ENCODE measurements at regions not wholly inside any gene's neighbourhood (a gene's known extent, or its start where the extent isn't known, plus 50 kb on each side); places are given as distances from the start of the nearest gene placed in this dataset.

DNA sequence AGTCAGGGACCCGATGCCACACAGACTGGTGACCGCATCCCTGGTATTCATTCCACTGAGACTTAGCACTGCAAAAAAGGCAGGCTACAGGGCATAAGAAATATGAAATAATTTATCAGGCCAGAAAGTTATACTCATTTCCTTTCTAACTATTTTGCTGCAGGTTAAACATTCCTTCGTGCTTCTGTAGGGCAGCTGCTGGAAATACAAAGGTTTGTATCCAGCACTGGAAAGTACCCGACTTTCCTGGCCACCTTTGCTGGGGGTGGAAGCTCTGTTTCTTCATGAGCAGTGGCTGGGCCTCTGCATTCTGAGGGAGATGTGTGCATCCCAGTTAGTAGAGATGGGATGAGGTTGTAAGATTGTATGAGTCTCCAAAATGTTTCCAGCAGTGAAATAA is 478.6 kb upstream of the WWC1 start:
- DNase-seq: no peak

DNA sequence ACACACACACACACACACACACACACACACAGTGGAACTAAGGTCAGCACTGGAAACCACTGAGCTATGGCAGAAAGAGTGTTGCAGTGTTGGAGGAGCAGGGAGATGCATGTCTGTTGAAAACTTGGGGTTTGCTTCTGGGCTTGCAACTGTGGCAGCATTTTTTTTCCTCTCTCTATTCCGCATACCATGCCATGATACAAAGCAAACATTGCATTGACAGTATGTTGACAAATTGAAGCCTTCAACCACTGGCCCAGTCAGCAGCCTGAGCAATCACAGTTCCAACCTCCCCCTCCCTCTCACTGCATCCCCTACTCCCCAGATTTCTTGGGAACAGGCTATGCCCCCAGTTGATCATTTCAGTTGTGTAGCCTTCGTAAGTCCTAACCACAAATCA is 478.1 kb upstream of the WWC1 start:
- no peak for DNase-seq

DNA sequence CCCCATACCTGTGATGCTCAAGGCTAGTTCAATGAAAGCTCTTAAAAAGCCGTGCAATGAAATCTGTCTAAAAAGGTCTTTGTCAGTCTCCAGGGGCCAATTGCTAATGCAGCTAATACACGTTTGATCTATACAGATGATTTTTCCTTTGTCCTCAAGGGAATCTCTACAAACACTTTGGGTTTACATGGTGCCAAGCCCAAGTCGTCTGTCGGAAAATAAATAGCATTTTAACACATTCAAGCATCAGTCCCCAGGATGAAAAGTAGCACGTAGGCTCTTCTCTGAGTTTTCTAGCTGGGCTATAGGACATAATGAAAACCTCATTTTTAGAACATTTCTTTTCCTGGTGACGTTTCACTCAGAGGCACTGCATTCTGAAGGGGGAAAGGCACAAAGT is 477.4 kb upstream of the WWC1 start:
- no peak for DNase-seq

DNA sequence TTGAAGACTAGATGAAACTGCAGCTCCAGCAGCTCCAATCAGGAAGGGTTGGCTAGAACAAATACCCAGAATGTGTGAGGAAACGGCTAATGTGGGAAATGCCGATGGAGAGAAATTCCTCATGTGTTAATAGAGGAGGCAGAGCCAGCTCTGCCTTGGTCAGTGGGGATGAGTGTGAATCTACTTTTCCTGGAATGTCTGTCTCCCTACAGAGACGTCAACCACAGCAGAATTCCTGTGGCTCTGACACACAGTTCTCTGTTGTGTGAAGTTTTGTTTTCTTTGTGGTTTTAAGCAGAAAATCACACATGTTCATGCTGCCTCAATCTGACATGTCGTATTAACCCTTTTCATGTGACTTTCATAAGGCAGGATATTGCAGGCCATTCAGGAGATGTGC is 476.6 kb upstream of the WWC1 start:
- no peak for DNase-seq

DNA sequence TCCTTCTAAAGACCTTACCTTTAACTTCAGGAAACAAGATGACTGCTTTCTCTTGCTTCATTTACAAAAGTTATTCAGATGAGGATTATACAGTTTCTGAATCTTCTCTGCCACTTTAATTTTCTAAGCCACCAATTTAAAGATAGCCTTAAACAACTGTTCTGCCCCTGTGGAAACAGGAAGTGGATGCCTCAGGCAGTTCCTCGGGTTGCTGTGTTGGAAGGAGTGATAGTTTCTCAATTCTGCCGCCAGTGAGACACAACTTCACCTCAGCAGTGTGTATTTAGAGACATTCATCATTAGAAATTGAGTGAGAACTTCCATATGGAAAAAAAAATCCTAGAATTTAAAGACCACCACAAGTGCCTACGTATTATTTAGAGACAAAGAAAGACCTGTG is 475.1 kb upstream of the WWC1 start:
- no peak for DNase-seq

DNA sequence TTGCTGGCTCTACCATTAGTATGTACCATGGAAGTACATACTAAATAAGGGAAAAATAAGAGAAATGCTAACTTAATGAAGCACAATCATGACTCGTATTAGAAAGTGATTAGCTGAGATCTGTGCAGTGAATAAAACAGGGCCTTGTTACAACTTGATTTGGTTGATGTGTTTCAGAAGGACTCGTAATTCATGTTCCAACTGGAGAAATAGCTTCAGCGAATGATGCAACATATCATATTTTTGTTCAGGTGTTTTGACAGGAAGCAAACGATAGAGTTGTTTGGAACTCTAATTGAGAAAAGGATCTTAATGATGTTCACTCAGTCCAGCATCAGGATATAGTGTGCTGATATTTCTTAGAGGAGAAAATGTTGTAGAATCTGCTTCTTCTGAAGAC is 474.6 kb upstream of the WWC1 start:
- no peak for DNase-seq

DNA sequence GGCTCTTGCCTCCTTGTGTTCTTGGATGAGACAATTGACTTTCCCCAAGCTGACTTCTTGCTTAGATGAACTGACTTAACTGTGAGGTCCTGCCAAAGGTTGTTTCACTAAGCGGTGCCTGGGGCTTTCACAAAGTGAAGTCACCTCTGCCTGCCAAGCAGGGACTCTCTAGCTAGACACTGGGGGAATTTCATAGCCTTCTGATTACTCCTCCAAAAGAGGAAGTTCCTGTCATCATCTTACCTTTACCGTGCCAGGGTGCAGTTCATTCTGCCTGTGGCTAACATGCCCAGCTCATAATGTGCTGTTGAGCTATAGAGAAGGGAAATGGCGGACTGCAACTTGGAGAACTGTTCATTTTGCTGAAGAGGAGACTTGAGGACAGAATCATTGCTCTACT is 472.0 kb upstream of the WWC1 start:
- DNase-seq: no peak

DNA sequence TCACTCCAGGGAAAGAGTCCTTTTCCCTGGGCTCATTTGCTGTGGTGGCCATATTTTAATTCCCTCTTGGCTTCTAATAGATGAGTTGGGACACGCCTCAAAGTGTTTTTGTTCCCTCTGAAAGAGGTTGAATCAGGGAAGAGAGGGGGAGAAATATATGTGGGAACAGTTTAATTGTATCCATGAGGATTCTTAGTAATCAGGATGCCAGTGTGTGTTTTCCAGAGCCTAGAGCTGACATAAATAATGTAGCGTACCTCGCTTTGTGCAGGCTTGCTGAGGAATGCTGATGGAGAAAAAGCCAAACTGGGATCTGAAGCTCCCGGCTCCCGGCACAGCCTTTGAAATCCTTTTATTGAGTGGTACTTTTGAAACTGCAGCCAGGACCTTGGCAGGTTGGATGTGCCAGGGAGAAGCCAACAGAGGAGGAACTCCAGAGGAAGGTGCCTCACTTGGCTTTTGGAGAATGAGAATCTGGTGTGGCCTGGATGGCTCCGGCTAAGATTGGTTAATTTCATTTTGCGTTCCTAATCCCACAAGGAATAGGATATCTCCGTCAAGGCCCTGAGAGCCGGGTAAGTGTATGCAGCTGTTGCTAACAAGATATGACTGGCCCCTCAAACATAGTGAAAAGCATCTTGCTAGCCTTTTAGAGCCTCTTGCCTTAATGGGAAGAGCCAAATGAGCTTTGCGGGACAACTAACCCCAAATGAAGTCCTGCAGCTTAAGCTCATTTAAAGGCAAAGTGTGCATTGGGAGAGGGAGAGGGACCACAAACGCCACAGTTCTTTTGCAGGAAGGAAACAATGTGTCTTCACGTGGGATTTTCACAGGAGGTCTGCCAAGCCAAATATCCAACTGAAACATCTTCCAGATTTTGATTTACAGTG is 471.1 kb upstream of the WWC1 start:
- no peak for DNase-seq

DNA sequence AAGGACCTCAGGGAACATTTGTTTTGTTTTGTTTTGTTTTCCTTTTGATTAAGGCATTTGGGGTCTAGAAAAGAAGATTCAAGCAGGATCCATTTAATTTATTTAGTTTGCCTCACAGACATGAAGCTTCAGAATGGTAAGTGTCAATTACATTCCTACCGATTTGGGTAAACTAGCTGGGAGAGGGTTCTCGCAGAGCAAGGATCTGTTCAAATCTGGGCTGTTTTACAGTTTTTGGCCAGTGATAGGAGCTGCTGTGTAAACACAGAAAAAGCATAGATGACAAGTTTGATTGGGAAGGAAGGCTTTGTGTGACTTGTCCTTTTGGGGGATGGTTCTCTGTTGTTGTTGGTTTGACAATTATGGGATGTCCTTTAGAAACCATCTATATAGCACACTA is 470.3 kb upstream of the WWC1 start:
- no peak for DNase-seq

DNA sequence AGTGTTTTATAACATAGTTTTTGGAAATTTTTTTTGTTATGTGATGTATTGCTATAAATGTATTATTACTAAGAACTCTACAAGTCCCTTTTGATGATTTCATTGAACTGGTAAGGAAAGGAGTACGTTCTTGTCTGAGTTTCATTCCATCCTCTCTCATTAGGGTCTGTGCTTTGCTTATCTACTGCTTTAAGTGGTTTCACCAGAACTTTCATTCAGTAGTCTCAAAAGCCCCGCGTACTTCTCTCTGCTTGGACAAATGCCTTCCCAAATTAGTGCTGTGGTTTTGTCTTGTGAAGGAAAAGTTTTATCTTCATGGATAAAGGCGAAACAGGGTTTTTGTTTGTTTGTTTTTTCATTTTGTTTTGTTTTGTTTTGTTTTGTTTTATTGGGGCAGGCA is 469.8 kb upstream of the WWC1 start:
- DNase-seq: no peak

DNA sequence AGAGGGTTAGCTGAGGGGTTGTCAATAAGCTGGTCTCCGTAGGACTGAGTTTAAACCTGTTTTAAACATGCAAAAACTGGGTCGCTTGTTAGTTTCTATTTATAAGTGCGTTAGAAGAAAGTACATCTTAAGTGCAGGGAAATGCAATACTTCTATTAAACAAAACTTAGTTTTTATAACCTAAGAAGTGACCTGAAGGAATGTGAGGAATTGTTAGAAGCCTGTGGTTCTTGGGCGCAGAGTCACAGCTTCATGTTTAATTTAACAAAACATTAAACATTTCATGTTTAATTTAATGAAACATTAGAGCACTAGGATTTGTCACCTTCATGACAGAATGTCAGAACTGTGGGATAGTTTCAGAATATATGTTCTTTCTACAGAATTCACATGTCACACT is 469.2 kb upstream of the WWC1 start:
- DNase-seq: no peak

DNA sequence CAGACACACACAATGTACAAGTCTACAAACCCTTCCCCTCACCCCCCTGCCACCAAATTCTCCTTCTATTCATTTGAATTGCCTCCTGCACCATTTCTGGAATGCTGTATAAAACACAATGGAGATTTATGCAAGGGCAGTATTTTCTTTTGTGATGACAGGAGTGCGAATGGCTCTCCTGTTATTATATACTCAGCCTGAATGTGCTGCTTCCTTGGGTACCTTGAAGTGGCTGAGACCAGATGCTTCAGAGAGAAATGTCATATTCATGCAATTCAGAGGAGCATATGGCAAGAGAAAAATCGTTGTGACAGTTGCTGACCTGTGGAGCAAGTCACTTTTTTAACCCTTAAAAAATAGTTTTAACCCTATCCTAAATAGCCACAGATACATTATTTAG is 468.0 kb upstream of the WWC1 start:
- no peak for DNase-seq

DNA sequence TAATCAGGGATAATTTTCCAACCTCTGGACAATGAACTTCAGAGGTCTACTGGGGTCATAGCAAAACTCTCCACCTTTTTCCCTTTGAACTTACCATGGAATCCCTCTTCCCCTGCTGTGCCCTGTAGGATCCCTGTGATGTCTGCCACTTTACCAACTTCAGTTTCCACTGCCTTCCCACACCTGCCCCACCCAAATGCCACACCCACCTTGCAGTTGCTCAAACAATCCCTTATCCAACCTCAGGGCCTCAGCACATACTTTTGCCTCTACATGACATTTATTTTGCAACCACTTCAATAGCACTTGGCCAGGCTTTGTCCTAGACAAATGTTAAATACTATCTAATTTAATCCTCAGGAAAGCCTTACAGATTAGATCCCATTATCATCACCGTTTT is 463.7 kb upstream of the WWC1 start:
- no peak for DNase-seq

DNA sequence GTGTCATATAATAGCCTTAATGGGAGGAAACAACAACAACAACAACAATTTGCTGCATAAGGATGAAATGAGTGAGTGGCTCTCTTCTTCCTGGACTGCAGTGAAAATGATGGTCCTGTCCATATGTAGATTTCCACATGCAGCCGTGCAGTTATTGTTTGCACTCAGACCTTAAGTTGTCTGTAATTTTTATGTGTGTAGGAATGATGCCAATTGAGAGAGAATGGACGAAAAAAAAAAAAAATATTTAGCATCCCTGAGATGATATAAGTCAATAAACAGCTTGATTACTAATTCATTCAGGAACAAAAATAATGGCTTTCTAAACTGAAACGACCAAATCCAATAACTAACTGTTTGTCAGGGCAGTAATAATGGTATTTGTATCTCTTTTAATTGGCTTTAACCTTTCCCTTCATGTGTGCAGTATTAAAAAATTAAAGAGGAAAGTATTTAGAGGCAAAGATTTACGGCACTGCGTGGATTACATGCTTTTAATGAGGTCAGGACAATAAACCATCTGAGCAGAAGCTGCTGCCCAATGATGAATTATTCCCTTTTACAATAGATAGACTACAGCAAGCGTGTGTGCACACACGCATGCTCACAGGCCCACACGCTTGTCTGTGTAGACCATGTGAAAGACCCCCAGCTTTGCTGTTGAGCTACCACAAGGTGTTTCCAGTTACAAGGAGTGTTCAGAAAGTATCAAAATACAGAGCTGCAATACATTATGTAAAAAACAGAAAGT is 459.5 kb upstream of the WWC1 start:
- no peak for DNase-seq

DNA sequence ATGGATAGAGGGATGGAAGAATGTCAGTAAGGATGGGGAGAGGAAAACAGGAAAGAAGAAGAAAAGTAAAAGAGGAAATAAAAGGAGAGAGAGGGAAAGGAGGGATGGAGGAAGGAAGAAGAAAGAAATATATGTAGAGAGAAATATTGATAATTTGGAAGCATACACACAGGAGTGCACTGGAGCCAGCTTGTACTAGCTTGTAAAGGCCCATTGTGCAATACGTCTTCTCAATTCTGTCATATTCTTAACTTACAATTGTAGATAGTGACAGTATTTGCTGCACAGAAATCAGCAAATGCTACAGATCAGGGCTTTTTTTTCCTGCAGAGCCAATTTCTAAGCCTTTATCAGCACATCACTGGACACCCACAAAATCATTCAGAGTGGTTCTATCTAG is 458.8 kb upstream of the WWC1 start:
- no peak for DNase-seq

DNA sequence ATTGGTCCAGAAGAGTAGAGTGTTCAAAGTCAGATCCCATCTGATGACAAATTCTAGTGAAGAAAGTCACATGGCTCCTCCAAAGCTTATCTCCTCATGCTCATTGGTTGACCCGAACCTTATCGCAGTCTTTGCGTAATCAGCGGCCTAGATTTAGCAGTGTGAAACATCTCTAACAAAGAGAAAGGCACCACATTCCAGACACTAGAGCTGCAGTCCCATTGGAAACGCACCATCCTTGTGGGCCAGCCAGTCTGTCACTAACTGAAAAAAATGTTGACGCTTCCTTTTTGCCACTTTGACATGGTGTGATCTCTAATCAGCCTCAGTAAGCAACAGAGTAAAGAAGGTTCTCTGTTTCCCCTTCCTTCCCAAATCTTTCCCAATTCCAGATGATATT is 458.0 kb upstream of the WWC1 start:
- no peak for DNase-seq

DNA sequence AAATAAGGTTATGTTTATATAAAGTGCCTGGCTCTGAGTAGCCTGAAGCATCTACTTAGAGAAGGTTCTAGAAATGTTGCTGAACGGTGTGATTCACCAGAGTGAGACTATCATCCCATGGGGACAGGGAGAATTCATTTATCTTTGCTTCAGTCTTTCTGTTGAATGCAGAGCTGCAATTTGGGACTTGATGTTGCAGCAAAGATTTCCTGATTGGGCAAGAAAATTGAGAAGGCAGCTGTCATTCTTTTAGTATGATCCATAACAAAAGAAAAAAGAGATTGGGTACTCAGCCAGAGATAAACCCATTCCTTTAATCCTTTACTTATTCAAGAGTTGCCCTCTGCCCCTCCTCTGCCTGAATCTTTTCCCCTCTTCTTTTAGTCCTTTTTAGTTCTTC is 456.3 kb upstream of the WWC1 start:
- no peak for DNase-seq

DNA sequence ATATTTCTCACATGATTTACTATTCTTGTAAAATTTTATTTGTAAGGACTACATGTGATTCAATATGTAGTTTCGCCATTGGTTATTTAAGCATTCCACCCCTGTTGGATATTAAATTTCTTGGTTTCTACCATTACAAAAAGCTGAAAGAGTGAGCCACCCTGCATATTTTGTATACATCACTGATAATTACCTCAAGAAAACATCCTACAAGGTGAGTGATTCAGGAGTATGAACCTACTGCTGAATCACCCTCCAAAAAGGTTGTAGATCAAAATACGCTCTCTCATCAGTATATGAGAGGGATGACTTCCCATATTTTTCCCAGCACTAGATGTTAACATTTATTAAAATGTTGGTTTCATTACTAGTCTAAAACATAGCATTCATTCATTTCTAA is 454.3 kb upstream of the WWC1 start:
- no peak for DNase-seq

DNA sequence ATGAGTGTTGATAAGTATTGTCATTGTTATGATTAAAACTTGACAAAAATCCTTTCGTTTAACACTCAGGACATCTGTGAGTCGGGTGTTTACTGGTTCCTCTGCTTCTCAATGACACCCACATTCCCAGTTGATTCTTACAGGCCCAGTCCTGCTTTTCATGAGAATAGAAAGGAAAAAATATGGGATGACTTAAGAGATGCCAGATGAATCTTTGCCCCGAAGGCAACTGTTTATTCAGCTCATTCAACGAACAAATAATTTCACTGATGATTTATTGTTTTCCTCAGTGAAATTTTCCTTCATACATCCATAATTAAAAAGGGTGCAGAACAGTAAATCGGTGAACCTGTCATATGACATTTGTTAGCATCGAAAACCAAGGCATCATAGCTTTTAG is 452.4 kb upstream of the WWC1 start:
- DNase-seq: no peak

DNA sequence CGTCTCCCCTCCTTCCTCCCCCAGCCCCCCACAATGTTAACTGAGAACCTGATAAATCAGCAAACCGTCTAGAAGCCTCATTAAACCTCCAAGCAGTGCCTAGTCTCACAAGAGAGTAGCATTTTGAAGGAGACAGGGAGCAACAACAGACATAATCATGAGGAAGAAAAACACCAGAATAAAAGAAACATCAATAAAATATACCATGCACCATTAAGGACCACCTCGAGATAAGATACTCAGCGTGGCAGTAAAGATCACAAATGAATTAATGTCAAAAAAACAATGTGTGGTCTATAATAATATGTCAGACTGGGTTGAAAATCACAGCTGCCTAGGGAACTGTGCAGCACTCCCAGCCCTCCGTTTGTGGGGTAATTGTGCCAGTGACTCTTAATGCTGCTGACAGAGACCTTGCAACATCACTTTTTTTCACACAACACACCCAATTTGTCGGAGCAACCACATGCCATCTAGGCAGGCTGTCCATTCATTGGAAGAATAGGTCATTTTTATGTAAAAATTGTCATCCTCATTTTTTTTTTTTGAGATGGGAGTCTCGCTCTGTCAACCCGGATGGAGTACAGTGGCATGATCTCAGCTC is 450.8 kb upstream of the WWC1 start:
- no peak for DNase-seq

DNA sequence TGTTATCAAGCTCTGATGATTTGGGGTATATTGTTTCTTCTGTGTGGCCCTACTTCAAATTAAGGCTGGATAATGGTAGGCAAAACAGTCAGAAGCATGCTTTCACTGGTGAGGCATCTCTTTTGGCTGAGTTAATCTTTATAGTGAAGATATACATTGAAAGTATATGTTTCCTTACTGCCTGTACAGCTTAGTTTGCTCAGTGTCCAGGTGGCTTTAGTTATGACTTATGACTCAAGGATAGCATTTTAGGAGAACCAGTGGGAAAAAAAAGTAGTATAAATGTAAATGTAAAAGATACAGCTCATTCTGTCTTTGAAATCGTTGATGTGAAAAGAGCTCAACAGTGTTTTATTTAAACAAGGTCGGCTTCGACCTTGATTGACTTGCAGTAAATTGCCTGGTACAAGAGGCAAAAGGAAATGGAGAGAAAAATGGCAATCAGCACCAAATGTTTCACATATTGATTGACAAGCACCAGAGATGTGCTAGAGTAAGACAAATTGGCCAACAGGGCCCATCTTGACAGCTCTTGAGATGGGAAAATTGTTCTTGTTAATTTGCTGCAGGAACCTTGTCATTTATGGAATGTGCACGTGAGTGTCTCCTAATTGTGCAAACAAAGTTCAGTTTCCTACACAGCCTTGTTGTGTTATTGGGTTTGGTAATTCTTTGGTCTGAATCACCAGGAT is 447.4 kb upstream of the WWC1 start:
- DNase-seq: no peak

DNA sequence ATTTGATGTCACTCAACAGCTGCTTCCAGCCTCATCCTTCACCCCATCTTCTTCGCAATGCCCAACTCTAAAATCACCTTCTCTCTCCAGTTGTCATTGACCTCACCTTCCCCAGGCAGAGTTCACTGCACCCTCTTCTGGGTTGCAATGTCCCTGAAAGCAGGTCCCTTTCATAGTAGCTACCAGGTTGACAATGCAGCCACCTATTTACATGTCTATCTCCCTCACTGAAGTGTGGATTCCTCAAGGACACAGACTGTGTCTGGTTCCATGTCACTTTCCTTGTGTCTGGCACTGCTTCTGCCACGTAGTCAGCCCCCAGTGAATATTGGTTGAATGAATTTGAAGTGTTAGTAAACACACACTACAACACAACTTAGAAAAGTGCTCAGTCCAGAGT is 445.5 kb upstream of the WWC1 start:
- no peak for DNase-seq

DNA sequence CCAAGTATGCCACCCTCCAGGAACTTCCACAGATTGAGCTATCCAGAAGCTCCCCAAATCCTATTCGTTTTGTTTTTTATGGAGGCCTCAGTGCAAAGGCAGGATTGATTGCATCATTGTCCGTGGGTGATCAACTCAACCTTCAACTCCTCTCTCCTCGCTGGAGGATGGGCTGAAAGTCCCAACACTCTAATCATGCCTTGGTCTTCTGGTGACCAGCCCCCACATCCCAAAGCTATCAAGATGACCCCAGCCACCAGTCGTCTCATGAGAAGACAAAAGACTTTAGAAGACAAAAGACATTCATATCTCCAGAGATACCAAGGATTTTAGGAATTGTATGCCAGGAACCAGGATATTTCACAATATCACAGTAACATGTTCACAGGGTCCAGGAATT is 441.6 kb upstream of the WWC1 start:
- DNase-seq: no peak

DNA sequence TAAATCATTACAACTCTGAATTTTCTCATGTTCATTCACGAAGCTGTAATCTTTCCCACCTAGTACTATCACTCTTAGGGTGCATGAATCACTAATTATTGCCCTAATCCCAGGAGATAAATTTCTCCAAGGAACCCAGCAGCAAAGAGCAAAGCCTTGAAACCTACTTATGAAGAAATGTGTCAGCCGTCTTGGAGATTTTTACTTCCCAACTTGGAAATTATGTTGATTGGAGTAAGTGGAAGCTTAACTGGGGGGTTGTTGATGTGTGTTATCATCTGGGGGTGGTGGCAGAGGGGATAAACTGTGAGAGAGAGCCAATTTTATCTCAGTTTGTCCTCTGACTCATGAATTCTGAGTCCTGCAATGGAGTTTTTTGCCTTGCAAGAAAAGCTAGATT is 440.5 kb upstream of the WWC1 start:
- no peak for DNase-seq

Measured in COR-L47 (cell line).